ENCODE measurements at regions not wholly inside any gene's neighbourhood (a gene's known extent, or its start where the extent isn't known, plus 50 kb on each side); places are given as distances from the start of the nearest gene placed in this dataset.

DNA sequence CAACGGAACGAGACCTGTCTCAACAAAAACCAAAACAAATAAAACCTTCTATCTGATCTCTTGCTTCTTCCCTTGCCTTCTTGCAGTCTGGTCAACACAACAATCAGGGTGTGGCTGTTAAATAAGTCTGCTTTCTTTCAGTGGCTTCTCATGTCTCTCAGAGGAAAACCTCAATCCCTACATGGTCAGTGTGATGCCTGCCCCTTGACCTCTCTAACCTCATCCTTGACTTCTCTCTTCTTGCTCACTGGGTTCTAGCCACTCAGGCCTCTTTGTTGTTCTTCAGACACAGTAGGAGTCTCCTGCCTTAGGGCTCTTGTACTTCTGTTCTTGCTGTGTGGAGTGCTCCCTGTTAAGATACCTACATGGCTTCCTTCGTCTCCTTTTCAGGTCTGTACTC lies 220.4 kb downstream of the SDHAF3 start:
- no peak overlapping the region for H3K4me3 Mint-ChIP-seq (ENCODE audit: unreplicated experiment)
- no peaks in the 10 kb centered on the region for H3K27me3 Mint-ChIP-seq (ENCODE audit: unreplicated experiment)
- no peaks in the 10 kb centered on the region for H3K9me3 Mint-ChIP-seq (ENCODE audit: unreplicated experiment)
- H3K27ac Mint-ChIP-seq (ENCODE audit: unreplicated experiment), result no peak overlapping the region
- DNase-seq (ENCODE audit: low spot score), result no peak
- no peaks in the 10 kb centered on the region for H3K36me3 Mint-ChIP-seq (ENCODE audit: low read depth, unreplicated experiment)
- TF ChIP-seq, protein P1, sequence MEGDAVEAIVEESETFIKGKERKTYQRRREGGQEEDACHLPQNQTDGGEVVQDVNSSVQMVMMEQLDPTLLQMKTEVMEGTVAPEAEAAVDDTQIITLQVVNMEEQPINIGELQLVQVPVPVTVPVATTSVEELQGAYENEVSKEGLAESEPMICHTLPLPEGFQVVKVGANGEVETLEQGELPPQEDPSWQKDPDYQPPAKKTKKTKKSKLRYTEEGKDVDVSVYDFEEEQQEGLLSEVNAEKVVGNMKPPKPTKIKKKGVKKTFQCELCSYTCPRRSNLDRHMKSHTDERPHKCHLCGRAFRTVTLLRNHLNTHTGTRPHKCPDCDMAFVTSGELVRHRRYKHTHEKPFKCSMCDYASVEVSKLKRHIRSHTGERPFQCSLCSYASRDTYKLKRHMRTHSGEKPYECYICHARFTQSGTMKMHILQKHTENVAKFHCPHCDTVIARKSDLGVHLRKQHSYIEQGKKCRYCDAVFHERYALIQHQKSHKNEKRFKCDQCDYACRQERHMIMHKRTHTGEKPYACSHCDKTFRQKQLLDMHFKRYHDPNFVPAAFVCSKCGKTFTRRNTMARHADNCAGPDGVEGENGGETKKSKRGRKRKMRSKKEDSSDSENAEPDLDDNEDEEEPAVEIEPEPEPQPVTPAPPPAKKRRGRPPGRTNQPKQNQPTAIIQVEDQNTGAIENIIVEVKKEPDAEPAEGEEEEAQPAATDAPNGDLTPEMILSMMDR (IDR thresholded peaks at IDR 0.05; ENCODE audit: unreplicated experiment), result no peak
- H3K4me1 Mint-ChIP-seq (ENCODE audit: unreplicated experiment), result no peaks in the 10 kb centered on the region

DNA sequence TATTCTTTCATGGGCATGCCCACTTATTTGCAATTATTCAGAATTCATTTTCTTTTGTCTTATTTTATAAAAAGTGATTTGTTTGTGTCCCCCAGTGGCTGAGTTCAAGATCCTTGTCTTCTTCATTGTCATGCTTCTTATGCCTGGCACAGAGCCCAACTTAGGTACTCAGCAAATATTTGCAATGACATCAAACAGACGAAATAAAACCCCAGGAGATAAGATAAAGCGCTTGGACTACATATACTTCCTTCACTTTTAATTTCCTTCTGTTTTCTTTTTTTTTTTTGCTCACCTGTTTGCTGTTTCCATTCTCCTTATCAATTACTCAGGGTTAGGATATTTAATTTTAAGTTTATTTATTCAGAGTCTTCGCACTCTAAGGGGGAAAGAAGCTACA lies 225.0 kb downstream of the SDHAF3 start:
- no peak for DNase-seq (ENCODE audit: low spot score)
- H3K4me3 Mint-ChIP-seq (ENCODE audit: unreplicated experiment), result no peak overlapping the region
- TF ChIP-seq, protein P1 (IDR thresholded peaks at IDR 0.05; ENCODE audit: unreplicated experiment), result no peak
- no peaks in the 10 kb centered on the region for H3K4me1 Mint-ChIP-seq (ENCODE audit: unreplicated experiment)
- H3K36me3 Mint-ChIP-seq (ENCODE audit: low read depth, unreplicated experiment), result no peaks in the 10 kb centered on the region
- no peaks in the 10 kb centered on the region for H3K9me3 Mint-ChIP-seq (ENCODE audit: unreplicated experiment)
- no peaks in the 10 kb centered on the region for H3K27me3 Mint-ChIP-seq (ENCODE audit: unreplicated experiment)
- no peak overlapping the region for H3K27ac Mint-ChIP-seq (ENCODE audit: unreplicated experiment)

DNA sequence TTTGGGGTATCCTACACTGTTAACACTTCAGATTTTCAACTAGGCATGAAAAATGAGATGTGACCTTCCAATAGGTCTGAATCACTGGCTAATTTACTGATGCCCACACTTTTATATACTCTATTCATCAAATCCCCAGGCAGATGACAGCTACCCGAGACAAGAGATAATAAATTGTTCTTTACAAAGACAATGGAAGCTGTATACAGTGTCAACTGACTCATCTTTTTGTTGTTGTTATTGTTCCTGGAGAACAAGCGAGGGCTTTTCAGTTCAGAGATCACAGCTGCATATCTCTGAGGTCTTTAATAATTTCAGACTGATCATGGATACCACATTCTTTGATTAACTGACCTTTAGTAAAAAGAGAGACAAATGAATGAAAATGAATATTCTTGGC lies 228.9 kb downstream of the SDHAF3 start:
- Mint-ChIP-seq H3K27me3 (ENCODE audit: unreplicated experiment) (no peaks in the 10 kb centered on the region), H3K4me1 (ENCODE audit: unreplicated experiment) (no peaks in the 10 kb centered on the region), H3K4me3 (ENCODE audit: unreplicated experiment) (no peak overlapping the region), H3K36me3 (ENCODE audit: low read depth, unreplicated experiment) (no peaks in the 10 kb centered on the region), H3K27ac (ENCODE audit: unreplicated experiment) (no peak overlapping the region), H3K9me3 (ENCODE audit: unreplicated experiment) (no peaks in the 10 kb centered on the region)
- TF ChIP-seq, protein P1 (IDR thresholded peaks at IDR 0.05; ENCODE audit: unreplicated experiment), result no peak
- DNase-seq (ENCODE audit: low spot score), result no peak

DNA sequence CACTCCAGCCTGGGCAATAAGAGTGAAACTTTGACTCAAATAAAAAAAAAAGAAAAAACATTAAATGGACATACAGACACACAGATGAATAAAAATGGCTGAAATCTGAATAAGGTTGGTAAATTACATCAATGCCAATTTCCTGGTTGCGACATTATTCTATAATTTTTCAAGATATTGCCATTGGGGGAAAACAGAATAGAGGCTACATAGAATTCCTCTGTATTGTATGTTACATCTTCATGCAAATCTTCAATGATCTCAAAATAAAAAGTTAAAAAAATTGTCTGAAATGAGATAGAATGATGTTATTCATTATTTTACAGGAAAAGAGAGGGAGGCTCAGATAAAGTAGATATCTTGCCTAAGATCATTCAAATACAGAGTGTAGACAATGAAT lies 234.0 kb downstream of the SDHAF3 start:
- H3K4me3 Mint-ChIP-seq (ENCODE audit: unreplicated experiment), result no peak overlapping the region
- no peak overlapping the region for H3K27ac Mint-ChIP-seq (ENCODE audit: unreplicated experiment)
- H3K36me3 Mint-ChIP-seq (ENCODE audit: low read depth, unreplicated experiment), result no peaks in the 10 kb centered on the region
- peaks cover 2% of the 10 kb centered on the region for H3K27me3 Mint-ChIP-seq (ENCODE audit: unreplicated experiment)
- H3K9me3 Mint-ChIP-seq (ENCODE audit: unreplicated experiment), result no peaks in the 10 kb centered on the region
- no peak for DNase-seq (ENCODE audit: low spot score)
- TF ChIP-seq, protein P1 (IDR thresholded peaks at IDR 0.05; ENCODE audit: unreplicated experiment), result no peak
- H3K4me1 Mint-ChIP-seq (ENCODE audit: unreplicated experiment), result no peaks in the 10 kb centered on the region

DNA sequence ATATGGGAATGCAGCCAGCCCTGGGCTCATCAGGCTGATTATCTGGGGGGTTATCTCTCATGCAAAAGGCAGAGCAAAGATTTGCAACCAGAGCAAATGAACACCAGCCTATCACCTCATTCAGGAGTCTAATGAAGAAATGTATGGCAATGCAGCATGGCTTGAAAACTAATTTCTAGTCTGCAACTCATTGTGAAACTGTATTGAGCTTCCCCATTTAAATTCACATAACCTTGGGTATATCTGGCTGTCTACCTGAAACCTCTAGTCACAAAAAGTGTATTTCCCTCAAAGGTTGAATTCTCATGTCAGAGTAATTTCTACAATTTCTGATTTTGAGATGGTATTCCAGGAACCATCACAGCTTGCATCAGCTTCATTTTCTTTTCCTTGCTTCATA lies 240.0 kb downstream of the SDHAF3 start:
- Mint-ChIP-seq H3K36me3 (ENCODE audit: low read depth, unreplicated experiment) (no peaks in the 10 kb centered on the region), H3K27ac (ENCODE audit: unreplicated experiment) (no peak overlapping the region), H3K4me3 (ENCODE audit: unreplicated experiment) (no peak overlapping the region), H3K9me3 (ENCODE audit: unreplicated experiment) (no peaks in the 10 kb centered on the region), H3K27me3 (ENCODE audit: unreplicated experiment) (peaks cover 1% of the 10 kb centered on the region), H3K4me1 (ENCODE audit: unreplicated experiment) (no peaks in the 10 kb centered on the region)
- TF ChIP-seq, protein P1 (IDR thresholded peaks at IDR 0.05; ENCODE audit: unreplicated experiment), result no peak
- no peak for DNase-seq (ENCODE audit: low spot score)
